Astrocyte (in vitro differentiated cells and primary cell): ENCODE measurements at regions not wholly inside any gene's neighbourhood (a gene's known extent, or its start where the extent isn't known, plus 50 kb on each side); places are given as distances from the start of the nearest gene placed in this dataset.

ENCODE experiments used
- EZH2 ChIP-seq: IDR thresholded peaks from 2 replicates; pipeline ENCODE4 v1.6.1; 2012; ENCODE audit warnings: mild to moderate bottlenecking, low read length, inconsistent platforms; ENCODE audit not compliant: insufficient read depth
- TF ChIP-seq, protein P1 (sequence below): IDR thresholded peaks from 2 replicates; pipeline ENCODE4 v1.5.1; 2011; ENCODE audit warnings: low read depth, mild to moderate bottlenecking, inconsistent platforms, low read length, moderate library complexity; ENCODE audit not compliant: insufficient read depth

DNA sequence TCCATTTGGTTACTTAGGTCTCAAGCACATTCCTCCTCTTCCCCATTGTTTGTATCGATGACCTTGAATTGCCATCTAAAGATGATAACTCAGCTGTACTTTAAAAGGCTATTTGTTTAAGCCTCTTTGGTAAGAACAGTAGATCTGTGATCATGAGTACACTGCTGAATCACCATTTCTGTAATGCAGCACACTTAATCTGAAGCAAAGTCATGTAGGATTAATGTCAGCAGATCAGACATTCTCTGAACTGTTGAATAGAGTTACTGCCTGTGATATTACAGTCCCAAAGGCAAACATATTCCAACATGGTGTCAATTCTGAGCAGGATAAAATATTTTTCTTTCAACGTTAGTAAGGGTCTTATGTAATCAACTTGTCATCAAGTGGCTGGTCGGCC, 631.6 kb downstream of the TECRL start:
- TF ChIP-seq, protein P1, sequence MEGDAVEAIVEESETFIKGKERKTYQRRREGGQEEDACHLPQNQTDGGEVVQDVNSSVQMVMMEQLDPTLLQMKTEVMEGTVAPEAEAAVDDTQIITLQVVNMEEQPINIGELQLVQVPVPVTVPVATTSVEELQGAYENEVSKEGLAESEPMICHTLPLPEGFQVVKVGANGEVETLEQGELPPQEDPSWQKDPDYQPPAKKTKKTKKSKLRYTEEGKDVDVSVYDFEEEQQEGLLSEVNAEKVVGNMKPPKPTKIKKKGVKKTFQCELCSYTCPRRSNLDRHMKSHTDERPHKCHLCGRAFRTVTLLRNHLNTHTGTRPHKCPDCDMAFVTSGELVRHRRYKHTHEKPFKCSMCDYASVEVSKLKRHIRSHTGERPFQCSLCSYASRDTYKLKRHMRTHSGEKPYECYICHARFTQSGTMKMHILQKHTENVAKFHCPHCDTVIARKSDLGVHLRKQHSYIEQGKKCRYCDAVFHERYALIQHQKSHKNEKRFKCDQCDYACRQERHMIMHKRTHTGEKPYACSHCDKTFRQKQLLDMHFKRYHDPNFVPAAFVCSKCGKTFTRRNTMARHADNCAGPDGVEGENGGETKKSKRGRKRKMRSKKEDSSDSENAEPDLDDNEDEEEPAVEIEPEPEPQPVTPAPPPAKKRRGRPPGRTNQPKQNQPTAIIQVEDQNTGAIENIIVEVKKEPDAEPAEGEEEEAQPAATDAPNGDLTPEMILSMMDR, result no peak
- no peak for TF ChIP-seq EZH2
